ENCODE measurements at regions not wholly inside any gene's neighbourhood (a gene's known extent, or its start where the extent isn't known, plus 50 kb on each side); places are given as distances from the start of the nearest gene placed in this dataset.

DNA sequence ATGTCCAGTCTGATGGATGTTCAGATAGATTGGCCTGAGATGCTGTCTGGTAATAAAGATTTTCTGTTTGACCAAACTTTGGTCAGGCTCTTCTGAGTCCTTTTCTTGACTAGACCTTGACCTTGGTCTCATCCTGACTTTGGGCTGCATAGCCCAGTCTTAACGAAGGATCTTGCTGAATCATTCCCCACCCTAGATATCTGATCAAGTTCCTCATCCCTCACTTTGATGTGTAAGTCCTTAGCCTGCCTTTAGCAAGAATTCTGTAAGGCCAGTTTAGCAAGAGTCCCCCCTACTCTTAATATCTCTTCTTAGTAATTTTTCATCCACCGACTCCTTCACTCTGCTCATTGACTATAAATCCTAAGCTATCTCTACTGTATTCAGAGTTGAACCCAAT is 244.4 kb upstream of the JADE1 start:
- Histone ChIP-seq H3K27ac (ENCODE audit: low read length) (no peak overlapping the region), H3K9me3 (ENCODE audit: control insufficient read depth, low read length) (no peaks in the 10 kb centered on the region), H3K4me1 (ENCODE audit: control insufficient read depth, insufficient read depth, low read length) (peaks cover 3% of the 10 kb centered on the region), H3K27me3 (ENCODE audit: control insufficient read depth, insufficient read depth) (no peaks in the 10 kb centered on the region), H3K4me3 (ENCODE audit: low read length) (no peak overlapping the region)
- ATAC-seq: no peak
- intact Hi-C loops (cut with DNase I): loop anchor here (5.0 to 10.0 kb wide), 4 partner anchors 240 to 300 kb away; partner anchors contain the start of gene JADE1 (in 1 of the 4)
- WGBS: 85% methylated on average over 2 of the region's 2 CpGs
- DNase-seq: no peak

DNA sequence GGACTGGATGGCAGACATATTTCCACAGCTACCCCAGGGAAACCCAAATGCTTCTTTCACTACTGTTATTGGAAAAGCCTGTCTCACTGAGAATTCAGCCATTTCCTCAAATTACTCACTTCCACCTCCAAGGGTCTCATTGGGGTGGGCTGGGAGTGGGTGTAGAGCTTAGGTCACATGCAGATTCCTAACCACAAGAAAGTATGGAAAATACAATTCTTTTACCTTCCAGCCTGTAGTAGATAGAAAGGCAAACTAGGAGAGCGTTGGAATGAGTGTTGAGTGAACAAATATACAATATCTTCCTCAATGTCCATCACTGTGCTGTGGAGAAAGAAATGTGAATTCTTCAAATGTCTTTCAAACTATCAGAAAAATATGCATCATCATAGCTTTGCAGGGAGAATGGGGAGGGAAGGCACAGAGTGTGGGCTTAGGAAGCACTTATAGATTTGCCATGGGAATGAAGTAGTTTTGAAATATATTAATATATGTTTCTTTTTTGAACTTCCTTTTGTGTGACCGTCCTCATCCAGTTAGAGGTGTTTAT is 245.3 kb upstream of the JADE1 start:
- ATAC-seq (no peak), DNase-seq (no peak)
- H3K27ac ChIP-seq (ENCODE audit: low read length): no peak overlapping the region
- no peaks in the 10 kb centered on the region for H3K27me3 ChIP-seq (ENCODE audit: control insufficient read depth, insufficient read depth)
- no peak overlapping the region for H3K4me3 ChIP-seq (ENCODE audit: low read length)
- H3K9me3 ChIP-seq (ENCODE audit: control insufficient read depth, low read length): no peaks in the 10 kb centered on the region
- WGBS: 93% methylated on average over 2 of the region's 2 CpGs
- intact Hi-C loops (cut with DNase I): loop anchor here in 3 of 4 donors (10.0 kb wide), 3 partner anchors 241 to 301 kb away; partner anchors contain the start of gene JADE1 (in 1 of the 3)
- peaks cover 3% of the 10 kb centered on the region for H3K4me1 ChIP-seq (ENCODE audit: control insufficient read depth, insufficient read depth, low read length)

DNA sequence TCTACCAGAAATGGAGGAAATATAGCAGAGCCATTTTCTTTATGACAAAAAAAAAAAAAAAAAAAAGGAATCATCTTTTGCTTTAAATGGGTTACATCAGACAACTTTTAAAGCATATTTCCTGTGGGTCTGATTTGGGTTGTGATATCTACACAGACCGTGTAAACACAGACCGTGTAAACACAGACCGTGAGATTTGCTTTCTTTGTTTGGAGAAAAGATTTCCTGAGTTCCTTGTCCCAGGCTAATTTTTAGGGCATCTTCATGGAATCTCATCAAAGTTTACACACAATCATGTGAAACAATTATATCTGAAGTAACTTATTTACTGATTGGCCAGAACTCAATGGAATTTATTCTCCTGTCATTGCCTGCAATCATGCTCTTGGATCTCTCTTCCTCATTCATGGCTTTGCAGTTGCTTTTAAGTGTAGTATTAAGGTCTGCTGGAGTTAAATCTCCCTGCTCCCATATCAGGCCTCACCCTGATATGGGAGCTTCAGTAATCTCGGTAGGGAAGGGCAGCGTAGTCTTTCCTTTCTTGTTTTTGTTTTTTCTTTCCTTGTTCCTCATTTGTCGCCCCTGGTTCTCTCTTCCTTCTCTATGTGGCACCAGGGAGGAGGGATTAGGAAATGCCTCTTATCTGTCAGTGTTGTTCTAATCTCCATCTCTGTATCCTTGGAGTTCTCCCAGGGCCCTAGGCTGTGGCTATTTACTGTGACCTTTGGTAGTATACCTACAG is 248.6 kb upstream of the JADE1 start:
- intact Hi-C loops (cut with DNase I): loop anchor here in 3 of 4 donors (10.0 kb wide), 3 partner anchors 244 to 304 kb away; partner anchors contain the start of gene JADE1 (in 1 of the 3)
- ATAC-seq (peak; percentile 17 to 52), DNase-seq (no peak)
- peaks cover 5% of the 10 kb centered on the region for H3K4me1 ChIP-seq (ENCODE audit: control insufficient read depth, insufficient read depth, low read length)
- WGBS: 44% methylated on average over 6 of the region's 6 CpGs
- no peak overlapping the region for H3K27ac ChIP-seq (ENCODE audit: low read length)
- no peak overlapping the region for H3K4me3 ChIP-seq (ENCODE audit: low read length)
- no peaks in the 10 kb centered on the region for H3K27me3 ChIP-seq (ENCODE audit: control insufficient read depth, insufficient read depth)
- no peaks in the 10 kb centered on the region for H3K9me3 ChIP-seq (ENCODE audit: control insufficient read depth, low read length)

DNA sequence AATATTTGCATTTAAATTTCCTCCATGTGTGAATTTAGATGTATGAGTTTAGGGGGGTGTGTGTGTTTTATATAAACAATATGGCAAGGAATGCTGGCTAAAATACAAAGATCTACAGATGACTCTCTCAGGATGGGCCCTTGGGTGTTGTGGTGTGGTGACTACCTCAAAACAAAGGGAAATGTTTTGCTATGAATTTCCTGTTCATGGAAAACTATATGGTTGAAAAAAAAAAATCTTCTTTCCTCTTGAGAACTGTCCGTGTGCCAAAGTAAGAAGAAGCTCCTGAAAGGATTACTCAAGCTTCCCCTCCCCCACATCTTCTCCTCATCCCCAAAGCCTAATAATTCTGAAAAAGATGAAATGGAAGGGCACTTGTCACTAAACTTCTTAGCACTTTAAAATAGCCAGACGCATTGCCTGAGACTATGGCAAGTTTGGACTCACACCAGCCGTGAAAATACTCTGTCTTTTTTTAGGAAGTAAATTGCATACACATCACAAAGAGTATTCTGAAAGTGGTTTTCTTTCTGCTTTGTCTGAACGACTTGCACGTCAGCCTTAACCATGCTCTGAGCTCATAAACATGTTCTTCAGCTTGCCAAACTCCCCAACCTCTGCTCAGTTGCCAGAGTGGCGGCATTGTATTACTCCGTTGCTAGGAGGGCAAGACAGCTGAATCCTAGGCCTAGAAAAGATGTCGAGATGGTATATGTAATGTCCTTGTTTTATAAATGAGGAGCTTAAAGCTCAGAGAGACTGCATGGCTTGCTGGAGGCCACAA is 250.4 kb upstream of the JADE1 start:
- ATAC-seq: peak; percentile 51 to 64
- intact Hi-C loops (cut with DNase I): loop anchor here in 2 of 4 donors (10.0 kb wide), 2 partner anchors 104 to 306 kb away; no protein-coding TSS in a partner anchor
- Histone ChIP-seq H3K9me3 (ENCODE audit: control insufficient read depth, low read length) (no peaks in the 10 kb centered on the region), H3K27me3 (ENCODE audit: control insufficient read depth, insufficient read depth) (no peaks in the 10 kb centered on the region), H3K27ac (ENCODE audit: low read length) (peak overlapping the region; percentile 12), H3K4me1 (ENCODE audit: control insufficient read depth, insufficient read depth, low read length) (peaks cover 6% of the 10 kb centered on the region), H3K4me3 (ENCODE audit: low read length) (no peak overlapping the region)
- 43% methylated on average over 8 of the region's 8 CpGs for WGBS
- DNase-seq: peak in 2 of 3 donors; percentile 18 to 48

DNA sequence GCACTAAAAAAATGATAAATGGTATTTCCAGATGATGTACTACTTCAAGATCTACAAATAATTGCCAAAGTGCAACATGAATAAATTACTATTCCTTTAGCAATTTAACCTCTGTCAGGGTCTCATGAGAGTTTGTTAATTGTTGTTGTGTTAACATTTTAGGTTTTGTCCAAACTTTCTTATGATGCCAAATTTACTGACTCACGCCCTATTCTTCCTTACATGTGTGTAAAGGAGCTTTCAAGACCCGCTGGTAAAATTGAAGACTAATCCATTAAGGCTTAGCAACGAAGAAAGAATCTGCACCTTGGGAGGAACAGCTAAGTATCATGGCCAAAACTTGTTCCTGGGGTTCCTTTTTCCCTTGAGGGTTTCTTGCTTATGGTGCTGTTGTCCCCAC is 252.7 kb upstream of the JADE1 start:
- H3K27me3 ChIP-seq (ENCODE audit: control insufficient read depth, insufficient read depth): no peaks in the 10 kb centered on the region
- peaks cover 7% of the 10 kb centered on the region for H3K4me1 ChIP-seq (ENCODE audit: control insufficient read depth, insufficient read depth, low read length)
- H3K27ac ChIP-seq (ENCODE audit: low read length): no peak overlapping the region
- DNase-seq (no peak), ATAC-seq (no peak)
- intact Hi-C loops (cut with DNase I): loop anchor here in 2 of 4 donors (10.0 kb wide), 2 partner anchors 102 to 308 kb away; no protein-coding TSS in a partner anchor
- no peaks in the 10 kb centered on the region for H3K9me3 ChIP-seq (ENCODE audit: control insufficient read depth, low read length)
- no peak overlapping the region for H3K4me3 ChIP-seq (ENCODE audit: low read length)
- 92% methylated on average over 3 of the region's 3 CpGs for WGBS

DNA sequence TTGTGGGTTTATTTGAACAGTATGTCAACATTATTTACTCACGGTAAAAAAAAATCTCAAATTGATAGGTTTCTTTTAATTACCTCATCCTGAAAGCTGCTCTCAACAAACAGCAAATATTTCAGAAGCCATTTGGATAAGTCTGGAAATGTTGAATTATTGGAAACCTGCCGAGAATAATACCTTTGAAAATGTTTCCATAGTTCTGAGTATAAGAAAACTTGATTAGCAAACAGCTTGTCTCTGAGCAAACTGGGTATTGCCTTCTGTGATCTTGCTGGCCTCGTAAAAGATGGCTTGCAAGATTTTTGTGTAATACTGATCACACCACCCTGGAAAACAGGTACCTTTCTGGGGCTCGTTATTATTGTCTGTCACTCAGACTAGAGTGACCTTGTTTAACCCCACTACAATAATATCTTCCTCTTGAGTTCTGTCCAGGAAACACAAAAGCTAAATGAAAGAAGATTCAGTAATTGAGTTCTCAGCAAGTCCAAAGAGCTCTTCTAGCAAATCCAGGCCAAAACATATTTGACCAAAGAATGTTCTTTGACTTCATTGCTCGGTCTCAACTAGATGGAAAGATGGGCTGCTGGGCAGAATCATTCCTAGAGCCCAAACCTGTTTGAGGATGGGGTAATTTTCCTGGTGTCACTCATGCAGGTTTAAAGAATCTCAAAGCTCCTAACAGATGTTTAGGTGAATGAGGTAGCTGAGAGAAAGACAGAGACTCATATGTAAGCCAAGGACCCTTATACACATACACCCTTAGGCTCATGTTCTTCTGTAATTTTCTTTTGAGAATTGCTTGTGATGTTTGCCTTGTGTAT is 255.6 kb upstream of the JADE1 start:
- Histone ChIP-seq H3K4me1 (ENCODE audit: control insufficient read depth, insufficient read depth, low read length) (peaks cover 3% of the 10 kb centered on the region), H3K4me3 (ENCODE audit: low read length) (peak overlapping the region; percentile 78), H3K27ac (ENCODE audit: low read length) (peak overlapping the region; percentile 21), H3K9me3 (ENCODE audit: control insufficient read depth, low read length) (no peaks in the 10 kb centered on the region), H3K27me3 (ENCODE audit: control insufficient read depth, insufficient read depth) (no peaks in the 10 kb centered on the region)
- intact Hi-C loops (cut with DNase I): loop anchor here in 3 of 4 donors (5.0 to 10.0 kb wide), 3 partner anchors 97 to 311 kb away; no protein-coding TSS in a partner anchor
- DNase-seq: no peak
- ATAC-seq: peak in 1 of 2 donors; percentile 43
- WGBS: 22% methylated on average over 5 of the region's 5 CpGs

DNA sequence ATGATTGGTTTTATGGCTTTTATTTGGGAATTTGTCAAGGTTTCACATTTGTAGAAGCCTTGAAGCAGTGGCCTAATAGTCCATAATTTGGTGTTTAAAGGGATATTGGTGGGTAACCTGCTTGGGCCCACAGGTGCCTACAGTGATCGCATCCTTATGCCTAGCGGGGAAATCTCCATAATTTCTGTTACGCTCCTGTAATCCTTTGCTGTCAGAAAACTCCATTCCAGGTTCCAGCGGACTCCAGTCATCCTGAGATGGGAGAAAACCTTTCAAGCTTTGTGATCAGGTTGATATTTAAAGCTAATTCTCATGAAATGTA is 257.0 kb upstream of the JADE1 start:
- intact Hi-C loops (cut with DNase I): loop anchor here in 3 of 4 donors (5.0 to 10.0 kb wide), 3 partner anchors 95 to 312 kb away; no protein-coding TSS in a partner anchor
- 92% methylated on average over 4 of the region's 4 CpGs for WGBS
- Histone ChIP-seq H3K4me3 (ENCODE audit: low read length) (peak overlapping the region; percentile 78), H3K4me1 (ENCODE audit: control insufficient read depth, insufficient read depth, low read length) (peaks cover 2% of the 10 kb centered on the region), H3K9me3 (ENCODE audit: control insufficient read depth, low read length) (no peaks in the 10 kb centered on the region), H3K27me3 (ENCODE audit: control insufficient read depth, insufficient read depth) (no peaks in the 10 kb centered on the region), H3K27ac (ENCODE audit: low read length) (peak overlapping the region; percentile 73)
- no peak for DNase-seq
- ATAC-seq: peak in 1 of 2 donors; percentile 6

DNA sequence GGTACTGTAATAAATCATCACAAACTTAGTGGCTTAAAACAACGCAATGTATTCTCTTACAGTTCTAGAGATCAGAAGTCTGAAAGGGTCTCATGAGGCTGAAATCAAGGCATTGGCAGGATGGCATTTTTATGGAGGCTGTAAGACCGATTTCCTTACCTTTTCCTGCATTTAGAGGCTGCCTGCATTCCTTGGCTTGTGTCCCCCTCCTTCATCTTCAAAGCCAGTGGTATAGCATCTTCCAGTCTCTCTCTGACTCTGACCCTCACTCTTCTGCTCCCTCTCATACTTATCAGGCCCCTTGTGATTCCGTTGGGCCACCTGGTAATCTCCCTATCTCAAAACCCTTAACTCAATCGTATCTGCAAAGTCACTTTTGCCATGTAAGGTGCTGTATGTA is 258.2 kb upstream of the JADE1 start:
- no peak for ATAC-seq
- H3K27me3 ChIP-seq (ENCODE audit: control insufficient read depth, insufficient read depth): no peaks in the 10 kb centered on the region
- no peak for DNase-seq
- whole genome bisulfite sequencing: 97% methylated on average over 4 of the region's 4 CpGs
- H3K4me1 ChIP-seq (ENCODE audit: control insufficient read depth, insufficient read depth, low read length): peaks cover 2% of the 10 kb centered on the region
- H3K27ac ChIP-seq (ENCODE audit: low read length): no peak overlapping the region
- intact Hi-C loops (cut with DNase I): loop anchor here in 3 of 4 donors (5.0 to 10.0 kb wide), 3 partner anchors 94 to 314 kb away; no protein-coding TSS in a partner anchor
- H3K9me3 ChIP-seq (ENCODE audit: control insufficient read depth, low read length): no peaks in the 10 kb centered on the region
- no peak overlapping the region for H3K4me3 ChIP-seq (ENCODE audit: low read length)

DNA sequence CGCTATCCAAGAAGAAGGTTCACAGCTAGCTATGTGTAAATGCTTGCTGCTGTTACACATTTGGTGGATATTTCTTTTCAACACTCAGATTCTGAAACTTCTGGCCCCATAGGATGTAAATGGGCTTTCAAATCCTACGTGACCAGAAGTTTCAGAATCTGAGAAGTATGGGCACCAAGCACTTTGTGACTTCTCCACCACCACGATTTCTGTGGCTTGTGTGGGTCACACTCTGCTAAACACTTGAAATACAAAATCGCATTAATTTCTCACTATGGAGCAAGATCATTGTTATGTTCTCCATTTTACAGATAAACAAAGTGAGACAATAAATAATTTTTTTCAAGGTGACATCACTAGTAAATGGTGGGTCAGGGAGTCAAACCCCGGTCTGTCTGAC is 259.4 kb upstream of the JADE1 start:
- H3K27ac ChIP-seq (ENCODE audit: low read length): no peak overlapping the region
- intact Hi-C loops (cut with DNase I): loop anchor here in 3 of 4 donors (5.0 to 10.0 kb wide), 3 partner anchors 93 to 315 kb away; no protein-coding TSS in a partner anchor
- DNase-seq (no peak), ATAC-seq (no peak)
- H3K4me1 ChIP-seq (ENCODE audit: control insufficient read depth, insufficient read depth, low read length): peaks cover 2% of the 10 kb centered on the region
- H3K9me3 ChIP-seq (ENCODE audit: control insufficient read depth, low read length): no peaks in the 10 kb centered on the region
- 97% methylated on average over 5 of the region's 5 CpGs for WGBS
- H3K27me3 ChIP-seq (ENCODE audit: control insufficient read depth, insufficient read depth): no peaks in the 10 kb centered on the region
- no peak overlapping the region for H3K4me3 ChIP-seq (ENCODE audit: low read length)

DNA sequence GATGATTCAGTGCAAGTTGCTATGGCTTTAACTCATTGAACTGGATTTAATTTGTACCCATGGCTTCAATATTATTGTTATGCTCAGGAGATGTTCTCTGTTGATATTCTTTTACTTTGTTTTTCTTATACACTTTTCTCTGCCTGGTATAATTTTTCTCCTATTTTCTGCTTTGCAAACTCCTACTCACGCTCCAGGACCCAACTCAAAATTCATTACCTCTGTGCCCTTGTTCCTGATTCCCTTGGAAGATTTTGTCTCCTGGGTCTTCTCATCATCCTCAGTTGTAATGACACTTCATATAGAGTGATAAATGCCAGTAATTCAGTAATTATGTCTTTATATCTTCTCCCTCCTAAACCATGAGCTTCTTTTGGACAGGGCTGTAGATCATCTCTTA is 259.9 kb upstream of the JADE1 start:
- no peaks in the 10 kb centered on the region for H3K27me3 ChIP-seq (ENCODE audit: control insufficient read depth, insufficient read depth)
- H3K27ac ChIP-seq (ENCODE audit: low read length): no peak overlapping the region
- H3K9me3 ChIP-seq (ENCODE audit: control insufficient read depth, low read length): no peaks in the 10 kb centered on the region
- intact Hi-C loops (cut with DNase I): loop anchor here in 3 of 4 donors (5.0 to 10.0 kb wide), 3 partner anchors 92 to 315 kb away; no protein-coding TSS in a partner anchor
- WGBS: 98% methylated on average over 1 of the region's 1 CpG
- no peak for ATAC-seq
- peaks cover 2% of the 10 kb centered on the region for H3K4me1 ChIP-seq (ENCODE audit: control insufficient read depth, insufficient read depth, low read length)
- H3K4me3 ChIP-seq (ENCODE audit: low read length): no peak overlapping the region
- no peak for DNase-seq

Measured in right cardiac atrium (tissue), 5 donors.